ENCODE measurements at regions not wholly inside any gene's neighbourhood (a gene's known extent, or its start where the extent isn't known, plus 50 kb on each side); places are given as distances from the start of the nearest gene placed in this dataset.

GRCh38 chr11:11708256-11708655 lies 86.5 kb upstream of the GALNT18 start:
- H3K4me3 ChIP-seq (ENCODE audit: low read depth, low read length), result no peak overlapping the region
- no peak for TF ChIP-seq CTCF (IDR thresholded peaks at IDR 0.05; ENCODE audit: control insufficient read depth, extremely low read depth, insufficient read depth)
- no peak for DNase-seq (ENCODE audit: low read depth)

GRCh38 chr11:11706028-11706427 lies 84.2 kb upstream of the GALNT18 start:
- no peak overlapping the region for H3K4me3 ChIP-seq (ENCODE audit: low read depth, low read length)
- no peak for DNase-seq (ENCODE audit: low read depth)
- no peak for TF ChIP-seq CTCF (IDR thresholded peaks at IDR 0.05; ENCODE audit: control insufficient read depth, extremely low read depth, insufficient read depth)

- H3K4me3 ChIP-seq (ENCODE audit: low read depth, low read length), result no peak overlapping the region
- DNase-seq (ENCODE audit: low read depth), result no peak
- no peak for TF ChIP-seq CTCF (IDR thresholded peaks at IDR 0.05; ENCODE audit: control insufficient read depth, extremely low read depth, insufficient read depth)
Measured at GRCh38 chr11:11703885-11704284, 82.1 kb upstream of the GALNT18 start.

- no peak for DNase-seq (ENCODE audit: low read depth)
- no peak for TF ChIP-seq CTCF (IDR thresholded peaks at IDR 0.05; ENCODE audit: control insufficient read depth, extremely low read depth, insufficient read depth)
- H3K4me3 ChIP-seq (ENCODE audit: low read depth, low read length), result no peak overlapping the region
Measured at GRCh38 chr11:11701070-11701469, 79.3 kb upstream of the GALNT18 start.

- no peak overlapping the region for H3K4me3 ChIP-seq (ENCODE audit: low read depth, low read length)
- DNase-seq (ENCODE audit: low read depth), result no peak
- no peak for TF ChIP-seq CTCF (IDR thresholded peaks at IDR 0.05; ENCODE audit: control insufficient read depth, extremely low read depth, insufficient read depth)
Measured at GRCh38 chr11:11697796-11698195, 76.0 kb upstream of the GALNT18 start.

GRCh38 chr11:11691296-11692151 lies 69.7 kb upstream of the GALNT18 start:
- H3K4me3 ChIP-seq (ENCODE audit: low read depth, low read length), result peak overlapping the region; percentile 36
- peak; percentile 87 for DNase-seq (ENCODE audit: low read depth)
- TF ChIP-seq CTCF (IDR thresholded peaks at IDR 0.05; ENCODE audit: control insufficient read depth, extremely low read depth, insufficient read depth), result no peak

GRCh38 chr11:11681536-11681935 lies 59.7 kb upstream of the GALNT18 start:
- DNase-seq (ENCODE audit: low read depth), result no peak
- no peak overlapping the region for H3K4me3 ChIP-seq (ENCODE audit: low read depth, low read length)
- no peak for TF ChIP-seq CTCF (IDR thresholded peaks at IDR 0.05; ENCODE audit: control insufficient read depth, extremely low read depth, insufficient read depth)
